ENCODE measurements at regions not wholly inside any gene's neighbourhood (a gene's known extent, or its start where the extent isn't known, plus 50 kb on each side); places are given as distances from the start of the nearest gene placed in this dataset.

DNA sequence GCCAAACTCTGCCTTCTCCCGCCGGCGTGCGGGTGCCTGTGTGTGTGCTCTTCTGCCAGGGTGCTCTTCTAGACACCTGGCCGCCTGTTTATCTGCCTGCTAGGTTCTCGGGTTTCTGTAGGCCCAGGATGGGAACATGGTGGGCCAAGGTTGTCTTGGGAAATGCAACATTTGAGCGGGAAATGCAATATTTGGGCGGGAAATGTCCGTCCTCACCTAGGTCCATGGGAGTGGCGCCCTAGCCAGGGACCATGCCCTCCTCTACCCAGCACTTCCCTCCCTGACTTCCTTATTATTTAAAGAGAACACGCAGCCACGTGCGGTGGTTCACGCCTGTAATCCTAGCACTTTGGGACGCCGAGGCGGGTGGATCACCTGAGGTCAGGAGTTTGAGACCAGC is 392.6 kb downstream of the FAT4 start:
- ATAC-seq = no peak
- TF ChIP-seq PPARA (CRISPR knock-in tag; IDR thresholded peaks at IDR 0.05; ENCODE audit: borderline replicate concordance) = no peak
- TF ChIP-seq ZFP3 (CRISPR knock-in tag; IDR thresholded peaks at IDR 0.05) = no peak
- TF ChIP-seq, protein P1, sequence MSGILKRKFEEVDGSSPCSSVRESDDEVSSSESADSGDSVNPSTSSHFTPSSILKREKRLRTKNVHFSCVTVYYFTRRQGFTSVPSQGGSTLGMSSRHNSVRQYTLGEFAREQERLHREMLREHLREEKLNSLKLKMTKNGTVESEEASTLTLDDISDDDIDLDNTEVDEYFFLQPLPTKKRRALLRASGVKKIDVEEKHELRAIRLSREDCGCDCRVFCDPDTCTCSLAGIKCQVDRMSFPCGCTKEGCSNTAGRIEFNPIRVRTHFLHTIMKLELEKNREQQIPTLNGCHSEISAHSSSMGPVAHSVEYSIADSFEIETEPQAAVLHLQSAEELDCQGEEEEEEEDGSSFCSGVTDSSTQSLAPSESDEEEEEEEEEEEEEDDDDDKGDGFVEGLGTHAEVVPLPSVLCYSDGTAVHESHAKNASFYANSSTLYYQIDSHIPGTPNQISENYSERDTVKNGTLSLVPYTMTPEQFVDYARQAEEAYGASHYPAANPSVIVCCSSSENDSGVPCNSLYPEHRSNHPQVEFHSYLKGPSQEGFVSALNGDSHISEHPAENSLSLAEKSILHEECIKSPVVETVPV (CRISPR knock-in tag; IDR thresholded peaks at IDR 0.05) = no peak
- no peak for TF ChIP-seq ARNTL (CRISPR knock-in tag; IDR thresholded peaks at IDR 0.05; ENCODE audit: borderline replicate concordance, low read depth)
- TF ChIP-seq ZC3H10 (CRISPR knock-in tag; IDR thresholded peaks at IDR 0.05) = no peak
- no peak for TF ChIP-seq TCF4 (CRISPR knock-in tag; IDR thresholded peaks at IDR 0.05; ENCODE audit: borderline replicate concordance)
- no peak for TF ChIP-seq BACH2 (CRISPR knock-in tag; IDR thresholded peaks at IDR 0.05; ENCODE audit: borderline replicate concordance)
- TF ChIP-seq TOX (CRISPR knock-in tag; IDR thresholded peaks at IDR 0.05; ENCODE audit: borderline replicate concordance) = no peak
- no peak for TF ChIP-seq GLIS3 (CRISPR knock-in tag; IDR thresholded peaks at IDR 0.05)
- TF ChIP-seq ZFP30 (CRISPR knock-in tag; IDR thresholded peaks at IDR 0.05) = no peak
- TF ChIP-seq, protein P2, sequence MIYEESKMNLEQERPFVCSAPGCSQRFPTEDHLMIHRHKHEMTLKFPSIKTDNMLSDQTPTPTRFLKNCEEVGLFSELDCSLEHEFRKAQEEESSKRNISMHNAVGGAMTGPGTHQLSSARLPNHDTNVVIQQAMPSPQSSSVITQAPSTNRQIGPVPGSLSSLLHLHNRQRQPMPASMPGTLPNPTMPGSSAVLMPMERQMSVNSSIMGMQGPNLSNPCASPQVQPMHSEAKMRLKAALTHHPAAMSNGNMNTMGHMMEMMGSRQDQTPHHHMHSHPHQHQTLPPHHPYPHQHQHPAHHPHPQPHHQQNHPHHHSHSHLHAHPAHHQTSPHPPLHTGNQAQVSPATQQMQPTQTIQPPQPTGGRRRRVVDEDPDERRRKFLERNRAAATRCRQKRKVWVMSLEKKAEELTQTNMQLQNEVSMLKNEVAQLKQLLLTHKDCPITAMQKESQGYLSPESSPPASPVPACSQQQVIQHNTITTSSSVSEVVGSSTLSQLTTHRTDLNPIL (CRISPR knock-in tag; IDR thresholded peaks at IDR 0.05; ENCODE audit: low read depth) = no peak
- TF ChIP-seq, protein P3, sequence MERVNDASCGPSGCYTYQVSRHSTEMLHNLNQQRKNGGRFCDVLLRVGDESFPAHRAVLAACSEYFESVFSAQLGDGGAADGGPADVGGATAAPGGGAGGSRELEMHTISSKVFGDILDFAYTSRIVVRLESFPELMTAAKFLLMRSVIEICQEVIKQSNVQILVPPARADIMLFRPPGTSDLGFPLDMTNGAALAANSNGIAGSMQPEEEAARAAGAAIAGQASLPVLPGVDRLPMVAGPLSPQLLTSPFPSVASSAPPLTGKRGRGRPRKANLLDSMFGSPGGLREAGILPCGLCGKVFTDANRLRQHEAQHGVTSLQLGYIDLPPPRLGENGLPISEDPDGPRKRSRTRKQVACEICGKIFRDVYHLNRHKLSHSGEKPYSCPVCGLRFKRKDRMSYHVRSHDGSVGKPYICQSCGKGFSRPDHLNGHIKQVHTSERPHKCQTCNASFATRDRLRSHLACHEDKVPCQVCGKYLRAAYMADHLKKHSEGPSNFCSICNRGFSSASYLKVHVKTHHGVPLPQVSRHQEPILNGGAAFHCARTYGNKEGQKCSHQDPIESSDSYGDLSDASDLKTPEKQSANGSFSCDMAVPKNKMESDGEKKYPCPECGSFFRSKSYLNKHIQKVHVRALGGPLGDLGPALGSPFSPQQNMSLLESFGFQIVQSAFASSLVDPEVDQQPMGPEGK (CRISPR knock-in tag; IDR thresholded peaks at IDR 0.05; ENCODE audit: borderline replicate concordance) = no peak
- TF ChIP-seq ZNF565 (CRISPR knock-in tag; conservative IDR thresholded peaks at IDR 0.05; ENCODE audit: low read depth) = no peak
- TF ChIP-seq ZNF70 (CRISPR knock-in tag; IDR thresholded peaks at IDR 0.05) = no peak
- TF ChIP-seq ESRRG (CRISPR knock-in tag; IDR thresholded peaks at IDR 0.05) = no peak

DNA sequence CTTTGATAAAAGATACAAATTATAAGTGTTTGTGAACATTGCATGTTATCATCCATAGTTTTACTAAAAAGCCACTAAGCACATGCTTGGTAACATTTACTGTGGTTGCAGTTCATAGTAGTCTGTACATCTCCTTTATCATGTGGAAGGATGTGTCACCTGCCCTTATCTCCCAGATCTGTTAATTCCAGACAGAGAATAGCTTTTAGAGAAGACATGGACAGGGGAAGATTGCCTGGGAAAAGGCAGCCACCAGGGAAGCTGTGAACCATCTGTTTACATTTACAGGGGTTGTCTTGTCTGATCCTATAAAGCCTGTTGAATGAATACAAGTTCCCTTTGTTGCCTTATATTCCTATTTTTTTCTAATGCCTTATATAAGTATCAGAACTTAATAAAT is 396.0 kb downstream of the FAT4 start:
- no peak for ATAC-seq

More for the DNA sequence above, 396.0 kb downstream of the FAT4 start:
- TF ChIP-seq RARB (CRISPR knock-in tag; IDR thresholded peaks at IDR 0.05) = no peak
- no peak for TF ChIP-seq GLIS3 (CRISPR knock-in tag; IDR thresholded peaks at IDR 0.05)
- no peak for TF ChIP-seq PPARA (CRISPR knock-in tag; IDR thresholded peaks at IDR 0.05; ENCODE audit: borderline replicate concordance)
- TF ChIP-seq, protein P2 (CRISPR knock-in tag; IDR thresholded peaks at IDR 0.05; ENCODE audit: low read depth) = no peak
- TF ChIP-seq ZNF8 (CRISPR knock-in tag; IDR thresholded peaks at IDR 0.05) = no peak
- TF ChIP-seq SNAI2 (CRISPR knock-in tag; IDR thresholded peaks at IDR 0.05) = no peak
- TF ChIP-seq, protein P3 (CRISPR knock-in tag; IDR thresholded peaks at IDR 0.05; ENCODE audit: borderline replicate concordance) = no peak
- TF ChIP-seq, protein P1 (CRISPR knock-in tag; IDR thresholded peaks at IDR 0.05) = no peak
- no peak for TF ChIP-seq CSDC2 (CRISPR knock-in tag; IDR thresholded peaks at IDR 0.05)
- TF ChIP-seq ZFP30 (CRISPR knock-in tag; IDR thresholded peaks at IDR 0.05) = no peak
- TF ChIP-seq, protein P4, sequence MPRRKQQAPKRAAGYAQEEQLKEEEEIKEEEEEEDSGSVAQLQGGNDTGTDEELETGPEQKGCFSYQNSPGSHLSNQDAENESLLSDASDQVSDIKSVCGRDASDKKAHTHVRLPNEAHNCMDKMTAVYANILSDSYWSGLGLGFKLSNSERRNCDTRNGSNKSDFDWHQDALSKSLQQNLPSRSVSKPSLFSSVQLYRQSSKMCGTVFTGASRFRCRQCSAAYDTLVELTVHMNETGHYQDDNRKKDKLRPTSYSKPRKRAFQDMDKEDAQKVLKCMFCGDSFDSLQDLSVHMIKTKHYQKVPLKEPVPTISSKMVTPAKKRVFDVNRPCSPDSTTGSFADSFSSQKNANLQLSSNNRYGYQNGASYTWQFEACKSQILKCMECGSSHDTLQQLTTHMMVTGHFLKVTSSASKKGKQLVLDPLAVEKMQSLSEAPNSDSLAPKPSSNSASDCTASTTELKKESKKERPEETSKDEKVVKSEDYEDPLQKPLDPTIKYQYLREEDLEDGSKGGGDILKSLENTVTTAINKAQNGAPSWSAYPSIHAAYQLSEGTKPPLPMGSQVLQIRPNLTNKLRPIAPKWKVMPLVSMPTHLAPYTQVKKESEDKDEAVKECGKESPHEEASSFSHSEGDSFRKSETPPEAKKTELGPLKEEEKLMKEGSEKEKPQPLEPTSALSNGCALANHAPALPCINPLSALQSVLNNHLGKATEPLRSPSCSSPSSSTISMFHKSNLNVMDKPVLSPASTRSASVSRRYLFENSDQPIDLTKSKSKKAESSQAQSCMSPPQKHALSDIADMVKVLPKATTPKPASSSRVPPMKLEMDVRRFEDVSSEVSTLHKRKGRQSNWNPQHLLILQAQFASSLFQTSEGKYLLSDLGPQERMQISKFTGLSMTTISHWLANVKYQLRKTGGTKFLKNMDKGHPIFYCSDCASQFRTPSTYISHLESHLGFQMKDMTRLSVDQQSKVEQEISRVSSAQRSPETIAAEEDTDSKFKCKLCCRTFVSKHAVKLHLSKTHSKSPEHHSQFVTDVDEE (CRISPR knock-in tag; IDR thresholded peaks at IDR 0.05) = no peak
- no peak for TF ChIP-seq ESRRG (CRISPR knock-in tag; IDR thresholded peaks at IDR 0.05)
- no peak for TF ChIP-seq ZFP3 (CRISPR knock-in tag; IDR thresholded peaks at IDR 0.05)
- no peak for TF ChIP-seq BACH2 (CRISPR knock-in tag; IDR thresholded peaks at IDR 0.05; ENCODE audit: borderline replicate concordance)
- no peak for TF ChIP-seq TCF4 (CRISPR knock-in tag; IDR thresholded peaks at IDR 0.05; ENCODE audit: borderline replicate concordance)
- TF ChIP-seq, protein P5, sequence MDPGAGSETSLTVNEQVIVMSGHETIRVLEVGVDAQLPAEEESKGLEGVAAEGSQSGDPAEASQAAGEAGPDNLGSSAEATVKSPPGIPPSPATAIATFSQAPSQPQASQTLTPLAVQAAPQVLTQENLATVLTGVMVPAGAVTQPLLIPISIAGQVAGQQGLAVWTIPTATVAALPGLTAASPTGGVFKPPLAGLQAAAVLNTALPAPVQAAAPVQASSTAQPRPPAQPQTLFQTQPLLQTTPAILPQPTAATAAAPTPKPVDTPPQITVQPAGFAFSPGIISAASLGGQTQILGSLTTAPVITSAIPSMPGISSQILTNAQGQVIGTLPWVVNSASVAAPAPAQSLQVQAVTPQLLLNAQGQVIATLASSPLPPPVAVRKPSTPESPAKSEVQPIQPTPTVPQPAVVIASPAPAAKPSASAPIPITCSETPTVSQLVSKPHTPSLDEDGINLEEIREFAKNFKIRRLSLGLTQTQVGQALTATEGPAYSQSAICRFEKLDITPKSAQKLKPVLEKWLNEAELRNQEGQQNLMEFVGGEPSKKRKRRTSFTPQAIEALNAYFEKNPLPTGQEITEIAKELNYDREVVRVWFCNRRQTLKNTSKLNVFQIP (CRISPR knock-in tag; IDR thresholded peaks at IDR 0.05; ENCODE audit: borderline replicate concordance, low read depth) = no peak
